Astrocyte of the hippocampus (primary cell): ENCODE measurements at regions not wholly inside any gene's neighbourhood (a gene's known extent, or its start where the extent isn't known, plus 50 kb on each side); places are given as distances from the start of the nearest gene placed in this dataset.

Experiments used
- DNase-seq: peaks from one replicate; pipeline ENCODE4 v3.0.0; 2011; ENCODE audit warnings: low read depth, low spot score

DNA sequence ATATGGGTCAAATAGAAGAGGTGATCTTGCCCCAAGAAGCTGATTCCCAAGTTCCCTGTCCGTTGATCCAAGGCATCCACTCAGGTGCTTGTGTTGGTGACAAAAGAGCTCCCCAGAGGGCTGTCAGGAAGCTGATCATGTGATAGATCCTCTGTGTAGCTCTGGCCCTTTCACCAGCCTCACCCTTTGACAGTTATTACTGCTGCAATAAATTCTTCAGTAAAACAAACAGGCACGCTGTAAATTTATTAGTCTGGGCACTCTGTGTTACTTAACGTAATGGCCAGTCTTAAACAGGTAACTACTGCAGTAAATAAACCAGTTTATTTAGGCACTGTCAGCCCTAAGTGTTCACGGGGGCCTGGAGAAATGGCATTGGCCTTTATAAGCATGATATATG, 473.9 kb downstream of the BCL11B start:
- no peak for DNase-seq

DNA sequence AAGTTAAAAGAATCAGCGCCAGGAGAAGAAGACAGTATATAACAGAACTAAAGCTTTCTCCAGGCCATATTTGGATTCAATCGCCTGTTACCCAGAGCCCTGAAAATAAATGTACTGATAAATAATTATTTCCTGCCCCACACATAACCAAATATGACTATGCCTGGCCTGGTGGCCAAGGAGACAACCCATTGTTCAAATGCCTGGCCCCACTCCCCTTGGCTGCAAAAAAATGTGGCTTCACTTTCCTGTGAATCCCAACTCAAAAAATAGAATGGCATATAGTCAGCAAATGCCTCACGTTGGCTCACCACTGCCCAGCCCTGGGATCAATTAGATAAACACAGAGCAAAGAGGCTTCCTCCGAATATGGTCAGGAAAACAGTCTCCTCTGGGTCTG, 472.1 kb downstream of the BCL11B start:
- no peak for DNase-seq

DNA sequence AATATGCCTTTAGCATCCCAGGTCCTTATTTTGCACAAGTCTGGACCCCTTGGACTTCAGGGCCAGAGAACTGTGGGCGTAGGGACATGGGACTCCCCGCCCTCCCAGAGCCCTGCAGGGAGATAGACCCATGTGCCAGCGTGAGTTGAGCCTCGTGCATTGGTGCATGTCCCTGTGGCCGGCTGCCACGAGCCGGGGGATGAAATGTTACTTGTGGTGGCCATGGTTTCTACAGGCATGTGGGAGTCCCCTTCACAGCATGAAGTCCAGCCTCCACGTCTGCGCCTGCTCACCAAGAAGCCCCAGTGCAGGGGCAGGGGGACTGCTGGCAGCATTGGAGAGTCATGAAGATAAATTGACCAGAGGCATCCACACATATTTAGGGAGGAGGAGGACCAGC, 470.0 kb downstream of the BCL11B start:
- no peak for DNase-seq

DNA sequence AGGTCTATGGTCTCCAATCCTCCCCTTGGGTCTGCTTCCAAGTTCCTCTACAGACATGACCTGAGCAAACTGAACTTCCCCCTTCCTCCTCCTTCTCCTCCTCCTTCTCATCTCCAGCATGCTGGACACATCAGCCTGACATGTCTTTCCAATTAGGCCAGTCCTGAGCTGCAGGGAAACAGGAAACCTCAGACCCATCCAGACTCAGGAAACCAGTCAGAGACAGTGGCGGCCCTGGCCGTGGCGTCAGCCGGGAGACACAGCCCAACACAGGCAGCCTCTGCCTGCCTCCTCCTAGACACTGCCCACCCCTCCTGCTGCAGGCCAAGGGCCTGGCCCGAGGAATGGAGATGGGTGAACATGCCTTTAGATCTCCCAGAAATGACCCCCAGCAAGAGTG, 468.8 kb downstream of the BCL11B start:
- no peak for DNase-seq

DNA sequence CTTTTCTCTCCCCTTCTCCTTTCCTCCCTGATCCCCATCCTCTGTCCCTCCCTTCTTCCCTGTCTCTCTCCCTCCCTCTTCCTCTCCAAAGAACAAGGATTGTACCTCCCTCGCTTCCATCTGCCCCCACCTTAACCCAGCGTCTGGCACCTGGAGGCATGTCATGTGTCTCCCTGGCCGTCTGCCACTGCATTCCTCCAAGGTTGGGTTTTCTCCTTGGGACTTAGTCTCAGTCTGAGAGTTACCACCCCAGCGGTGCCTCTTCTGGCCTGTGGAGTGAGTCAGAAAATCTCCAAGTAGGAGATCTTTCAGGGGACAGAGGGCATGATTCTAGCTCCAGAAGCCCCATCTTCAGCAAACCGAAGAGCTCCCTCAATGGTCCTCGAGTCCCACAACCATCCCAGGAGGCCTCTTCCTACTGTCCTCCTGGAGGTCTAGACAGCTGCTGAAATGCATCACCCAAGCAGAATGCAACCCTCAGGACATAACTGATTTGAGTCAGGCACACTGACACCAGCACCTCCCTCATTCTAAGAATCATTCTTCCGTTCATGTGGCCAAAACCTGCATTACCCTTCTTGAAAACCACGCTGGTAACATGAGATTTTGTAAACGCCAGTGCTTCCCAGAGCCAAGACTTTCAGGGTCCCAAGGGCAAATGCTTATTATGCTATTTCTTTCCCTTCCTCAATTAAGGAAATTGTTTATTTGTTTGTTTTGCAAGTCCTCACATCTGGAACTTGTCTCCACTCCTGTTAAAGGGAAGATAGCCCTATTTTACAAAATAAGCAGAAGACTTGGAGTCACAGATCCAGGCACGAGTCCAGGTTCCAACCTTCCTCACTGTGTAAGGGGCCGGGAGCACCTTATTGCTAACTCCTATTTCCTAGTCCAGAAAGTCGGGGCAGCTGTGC, 463.2 kb downstream of the BCL11B start:
- DNase-seq, result no peak

DNA sequence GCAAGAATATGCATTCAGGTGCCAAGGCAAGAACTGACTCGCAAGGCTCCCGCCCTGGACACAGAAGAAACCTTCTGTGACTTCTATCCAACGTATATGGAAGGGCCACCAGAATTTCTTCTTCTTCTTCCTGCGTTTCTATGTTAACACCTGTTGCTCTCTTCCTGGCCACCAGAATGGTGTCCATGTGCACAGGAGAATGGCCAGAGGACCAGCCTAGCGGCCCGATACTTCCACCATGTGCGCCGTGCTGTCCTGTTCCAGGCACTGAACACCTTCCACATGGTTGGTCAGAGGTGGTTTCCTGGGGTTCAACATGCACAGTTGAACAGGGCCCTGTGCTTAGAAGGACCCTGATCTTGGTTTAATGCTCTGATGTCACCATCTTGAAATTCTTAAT, 455.8 kb downstream of the BCL11B start:
- DNase-seq, result no peak

DNA sequence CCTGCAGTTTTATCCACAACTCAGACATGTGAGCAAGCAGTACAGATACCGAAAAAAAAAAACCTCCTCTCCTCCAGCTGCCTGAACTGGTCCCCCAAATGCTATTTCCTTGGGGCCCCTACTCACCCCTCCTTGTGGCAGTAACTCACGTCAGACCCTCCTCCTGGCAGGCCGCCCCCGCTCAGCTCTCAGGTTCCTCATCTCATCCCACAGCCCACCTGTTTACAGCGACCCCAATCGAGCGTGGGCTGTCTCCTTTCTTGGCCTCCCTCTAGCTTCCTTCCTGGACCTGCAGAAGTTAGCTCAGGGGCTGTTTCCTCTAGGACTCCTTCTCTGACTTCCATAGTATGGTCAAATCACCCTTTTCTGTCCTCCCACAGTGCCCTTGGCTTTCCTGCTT, 455.3 kb downstream of the BCL11B start:
- DNase-seq, result no peak

DNA sequence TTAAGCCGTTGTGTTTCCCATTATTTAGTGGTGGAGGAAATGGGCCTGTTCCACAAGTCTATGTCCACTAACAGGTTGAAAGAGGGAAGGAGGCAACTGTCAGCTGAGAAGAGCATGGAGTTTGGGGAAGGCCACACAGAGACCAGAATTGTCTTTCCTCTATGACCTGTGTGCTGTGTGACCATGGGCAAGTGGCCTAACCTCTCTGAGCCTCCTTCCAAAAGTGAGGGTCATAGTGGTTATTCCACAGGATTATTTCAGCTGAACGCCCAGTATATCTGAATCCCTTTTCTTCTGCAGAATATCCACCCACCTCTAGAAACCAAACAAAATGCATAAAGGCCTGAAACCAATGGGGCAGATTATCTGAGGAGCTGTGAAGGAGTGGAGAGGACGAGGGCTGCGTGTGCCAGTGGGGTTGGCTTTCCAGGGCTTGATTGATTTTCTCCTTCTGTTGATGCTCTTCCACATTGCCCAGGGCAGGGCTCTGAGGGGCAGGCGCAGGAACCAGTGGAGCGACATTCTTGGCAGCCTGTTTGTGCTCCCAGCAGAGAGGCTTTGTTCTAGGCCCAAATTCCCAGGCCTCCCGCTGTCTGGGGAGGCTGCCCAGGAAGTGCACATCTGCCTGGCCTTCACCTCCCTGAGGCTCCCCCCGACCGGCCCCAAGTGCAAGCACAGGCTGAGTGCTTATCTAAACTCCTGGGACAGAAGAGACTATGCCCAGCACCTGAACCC, 452.7 kb downstream of the BCL11B start:
- no peak for DNase-seq

DNA sequence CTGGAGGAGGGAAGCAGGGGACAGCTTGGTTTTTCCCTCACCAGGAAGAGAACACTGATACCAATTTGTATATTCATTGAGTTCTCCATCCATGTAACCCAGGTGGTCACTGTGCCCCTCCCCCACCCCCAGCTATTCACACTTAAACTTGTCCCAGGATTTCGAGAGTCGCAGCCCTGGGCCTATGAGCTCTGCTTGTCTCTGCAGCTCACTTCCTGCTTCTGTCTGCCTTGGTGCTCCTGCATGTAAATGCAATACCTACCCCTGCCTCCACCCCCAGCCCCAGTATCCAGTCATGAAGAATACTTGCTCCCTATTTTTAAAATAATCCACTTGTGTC, 452.2 kb downstream of the BCL11B start:
- no peak for DNase-seq

DNA sequence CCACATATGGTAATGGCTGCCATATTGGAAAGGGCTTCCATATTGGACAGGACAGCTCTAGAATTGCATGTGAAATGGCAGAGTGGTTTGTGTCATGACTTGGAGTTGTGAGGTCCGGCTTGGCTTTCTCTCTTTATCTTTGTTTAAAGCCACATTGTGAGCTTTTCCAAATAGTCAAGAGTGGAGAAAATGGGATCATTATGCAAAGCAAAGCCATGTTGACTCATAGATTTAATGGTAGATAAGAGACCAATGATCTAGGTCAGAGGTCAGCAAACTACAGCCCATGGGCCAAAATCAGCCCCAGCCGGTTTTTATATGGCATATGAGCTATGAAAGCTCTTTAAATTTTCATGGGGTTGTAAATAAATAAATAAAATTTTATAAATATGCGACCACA, 449.1 kb downstream of the BCL11B start:
- peak; percentile 29 for DNase-seq

DNA sequence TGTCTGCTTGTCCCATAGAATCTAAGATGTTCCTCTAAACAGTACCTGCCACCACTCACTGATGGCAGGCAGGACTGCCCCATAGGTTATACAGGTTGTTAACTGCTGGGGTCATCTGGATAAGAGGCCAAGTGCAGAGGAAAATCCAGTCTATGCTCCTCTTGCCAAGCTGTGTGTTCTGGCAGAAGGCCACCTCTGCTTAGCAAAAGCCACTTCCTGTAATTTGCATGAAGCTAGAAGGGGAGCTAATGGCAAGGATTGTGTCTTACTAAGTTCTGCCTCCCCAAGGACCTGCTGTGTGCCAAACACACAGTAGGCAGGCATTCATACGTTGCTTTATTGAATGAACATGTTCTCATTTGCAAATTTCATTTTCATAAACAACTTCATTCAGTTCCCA, 445.4 kb downstream of the BCL11B start:
- peak; percentile 52 for DNase-seq

DNA sequence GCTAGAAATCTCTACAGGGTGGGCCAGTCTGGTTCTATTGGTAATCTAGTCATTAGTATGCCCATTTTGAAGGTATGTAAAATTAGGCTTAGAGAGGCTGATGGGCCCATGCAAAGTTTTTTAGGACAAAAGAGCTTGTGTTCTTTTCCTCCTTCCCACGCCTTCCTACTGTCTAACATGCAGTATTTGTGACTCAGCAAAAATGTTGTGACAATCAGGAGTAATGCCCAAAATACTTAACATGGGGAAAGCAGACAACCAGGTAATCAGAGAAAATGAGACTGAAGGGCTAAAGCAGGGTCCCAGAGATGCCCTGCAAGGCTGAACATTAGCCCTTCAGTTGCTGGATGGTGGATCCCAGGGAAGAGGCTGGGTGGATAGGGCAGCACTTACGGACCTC, 437.9 kb downstream of the BCL11B start:
- peak; percentile 8 for DNase-seq

DNA sequence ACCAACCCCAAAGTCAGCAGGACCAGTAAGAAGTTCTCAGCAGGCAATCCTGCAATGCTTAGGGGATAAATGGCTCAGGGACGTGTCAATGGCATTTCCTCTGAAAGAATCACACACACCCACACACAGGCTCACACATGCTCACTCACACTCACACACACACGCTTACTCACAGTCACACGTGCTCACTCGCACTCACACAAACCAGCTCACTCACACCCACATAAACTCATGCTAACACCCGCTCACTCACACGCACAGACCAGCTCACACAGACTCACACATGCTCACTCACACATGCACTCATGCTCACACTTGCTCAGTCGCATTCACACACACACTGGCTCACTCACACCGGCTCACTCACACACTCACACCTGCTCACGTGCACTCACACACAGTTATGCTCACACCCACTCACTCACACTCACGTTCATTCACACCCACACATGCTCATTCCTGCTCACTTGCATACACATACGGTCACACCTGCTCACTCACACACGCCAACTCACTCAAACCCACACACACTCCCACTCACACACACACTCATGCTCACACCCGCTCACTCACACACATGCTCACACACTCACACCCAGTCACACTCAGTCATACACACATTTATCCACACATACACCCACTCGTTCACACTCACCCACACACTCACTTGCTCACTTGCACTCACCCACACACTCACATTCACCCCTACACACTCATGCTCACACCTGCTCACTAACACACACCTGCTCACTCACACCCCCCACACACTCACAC, 436.8 kb downstream of the BCL11B start:
- DNase-seq, result no peak

DNA sequence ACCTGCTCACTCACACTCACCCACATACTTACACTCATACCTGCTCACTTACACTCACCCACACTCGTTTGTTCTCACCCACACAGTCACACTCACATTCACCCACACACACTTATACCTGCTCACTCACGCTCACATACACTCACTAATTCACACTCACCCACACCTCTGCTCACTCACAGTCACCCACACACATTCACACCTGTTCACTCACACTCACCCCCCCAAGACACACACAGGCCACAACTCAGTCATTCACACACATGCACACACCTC, 436.2 kb downstream of the BCL11B start:
- DNase-seq, result no peak

DNA sequence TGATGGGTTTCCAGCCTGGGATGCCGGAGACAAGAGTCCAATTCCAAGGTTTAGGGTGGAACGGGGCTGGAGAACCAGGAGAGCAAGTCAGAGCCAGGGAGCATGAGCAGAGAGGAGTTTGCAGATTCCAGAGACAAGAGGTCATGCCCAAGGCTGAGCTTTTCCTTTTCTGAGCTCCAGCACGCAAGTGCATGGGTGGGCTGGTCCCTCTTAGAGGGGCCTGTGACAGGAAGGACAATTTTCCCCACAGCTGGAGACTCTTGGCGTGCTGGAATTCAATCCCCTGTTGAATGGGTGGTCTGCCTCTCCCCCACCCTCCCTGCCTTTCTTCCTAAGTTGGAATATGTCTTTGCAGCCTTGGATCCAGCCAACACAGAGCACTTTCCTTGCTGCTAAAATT, 431.9 kb downstream of the BCL11B start:
- DNase-seq, result no peak

DNA sequence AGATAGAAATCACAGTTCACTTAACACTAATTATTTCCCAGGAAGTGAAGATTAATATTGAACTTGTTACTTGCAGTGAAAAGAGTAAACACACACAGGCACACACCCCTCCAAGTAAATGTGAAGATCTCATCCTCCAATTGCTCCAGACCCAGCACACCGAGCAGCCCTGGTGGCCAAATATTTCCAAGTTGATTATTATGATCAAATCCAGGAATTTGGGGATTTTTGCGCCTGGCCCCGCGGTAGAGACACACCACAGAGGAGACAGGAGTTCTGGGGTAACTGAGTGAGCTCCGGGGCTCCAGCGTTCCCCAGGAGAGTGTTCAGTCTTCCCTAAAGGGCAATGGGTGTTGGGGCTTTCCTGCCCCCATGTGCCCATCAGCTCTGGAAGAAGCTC, 431.5 kb downstream of the BCL11B start:
- DNase-seq, result no peak

DNA sequence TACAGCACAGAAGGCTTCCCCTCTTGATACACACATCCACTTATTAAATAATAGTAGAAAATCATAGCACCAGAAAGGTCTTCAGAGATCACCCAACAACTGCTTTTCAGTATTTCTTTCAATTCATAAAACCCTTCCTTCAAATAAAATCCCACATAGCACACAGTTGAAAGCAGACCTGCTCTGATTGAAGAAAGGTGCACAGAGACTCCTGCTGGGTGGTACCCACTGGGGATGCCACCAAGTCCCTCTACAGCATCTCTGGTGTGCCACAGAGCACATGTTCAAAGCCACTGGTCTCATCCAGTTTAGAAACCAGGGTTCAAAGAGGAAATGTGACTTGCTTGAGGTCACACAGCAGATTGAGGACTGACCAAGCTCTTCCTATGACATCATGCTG, 427.5 kb downstream of the BCL11B start:
- no peak for DNase-seq

DNA sequence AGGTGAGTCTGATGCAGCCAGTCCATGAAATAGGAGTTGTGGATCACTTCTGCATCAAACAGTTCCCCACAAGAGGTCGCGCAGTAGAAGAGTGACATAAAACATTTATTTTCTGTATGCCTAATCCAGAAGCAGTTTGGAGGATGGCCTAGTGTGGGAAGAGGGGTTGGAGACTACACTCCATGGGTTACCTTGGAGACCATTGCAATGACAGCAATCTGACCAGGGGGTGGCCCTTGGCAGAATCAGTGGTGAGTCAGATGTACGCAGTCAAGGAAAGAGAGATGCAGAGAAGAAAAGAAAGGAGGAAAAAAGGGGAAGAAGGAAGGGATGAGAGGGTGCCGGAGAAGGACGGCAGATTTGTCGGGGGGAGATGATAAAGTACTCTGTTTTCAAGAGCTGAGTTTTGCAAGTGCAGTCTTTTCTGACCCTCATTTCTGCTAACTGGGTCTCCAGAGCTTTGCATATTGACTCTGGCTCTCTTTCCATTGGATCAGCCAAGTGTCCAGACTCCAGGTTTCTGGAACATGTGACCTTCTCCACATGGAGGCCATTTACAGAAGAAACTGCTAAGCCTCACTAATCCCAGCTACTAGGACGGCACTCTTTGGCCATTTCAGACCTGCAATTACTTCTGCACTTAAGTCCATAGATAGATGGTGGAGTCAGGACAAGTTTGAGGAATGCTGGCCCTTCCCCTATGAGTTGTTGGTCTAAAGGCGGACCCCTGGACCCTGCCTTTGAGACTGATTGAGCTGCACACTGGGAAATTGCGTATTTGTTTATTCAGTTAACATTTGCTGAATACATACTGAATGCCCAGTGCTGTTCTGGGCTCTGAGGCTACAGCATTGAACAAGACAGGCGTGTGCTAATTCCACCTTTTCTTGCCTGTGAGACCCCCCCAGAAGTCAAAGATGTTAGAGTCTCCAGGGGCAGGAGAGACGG, 424.2 kb downstream of the BCL11B start:
- DNase-seq, result peak; percentile 58

DNA sequence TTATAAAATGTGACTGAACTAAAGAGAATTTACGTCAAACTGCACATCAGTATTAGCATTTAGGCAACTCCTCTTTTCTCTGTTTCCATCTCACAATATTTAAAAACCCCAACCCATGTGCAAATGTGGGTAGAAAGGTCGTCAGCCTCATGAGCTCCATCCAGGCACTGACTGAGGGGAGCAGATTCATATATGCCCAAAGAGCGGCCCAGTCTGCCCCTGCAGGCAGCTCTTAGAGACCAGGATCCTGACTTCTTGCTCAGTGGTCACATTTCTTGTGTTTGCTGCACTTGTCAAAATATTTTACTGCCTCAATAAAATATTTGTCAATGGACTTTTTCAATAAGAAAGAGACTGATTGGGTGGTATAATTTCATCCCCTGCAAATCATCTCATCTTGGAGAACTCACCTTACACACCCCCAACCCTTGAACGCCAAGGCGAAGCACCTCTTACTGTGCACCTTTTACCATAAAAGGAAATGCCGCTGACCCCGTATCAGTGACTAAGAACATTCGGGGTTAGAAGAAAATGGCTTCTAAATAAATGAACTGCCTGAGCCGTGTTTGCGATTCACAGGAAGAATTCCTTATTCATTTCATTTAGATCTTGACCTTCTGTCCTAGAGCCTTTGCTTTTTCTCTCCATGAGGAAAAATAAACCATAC, 418.8 kb downstream of the BCL11B start:
- no peak for DNase-seq

DNA sequence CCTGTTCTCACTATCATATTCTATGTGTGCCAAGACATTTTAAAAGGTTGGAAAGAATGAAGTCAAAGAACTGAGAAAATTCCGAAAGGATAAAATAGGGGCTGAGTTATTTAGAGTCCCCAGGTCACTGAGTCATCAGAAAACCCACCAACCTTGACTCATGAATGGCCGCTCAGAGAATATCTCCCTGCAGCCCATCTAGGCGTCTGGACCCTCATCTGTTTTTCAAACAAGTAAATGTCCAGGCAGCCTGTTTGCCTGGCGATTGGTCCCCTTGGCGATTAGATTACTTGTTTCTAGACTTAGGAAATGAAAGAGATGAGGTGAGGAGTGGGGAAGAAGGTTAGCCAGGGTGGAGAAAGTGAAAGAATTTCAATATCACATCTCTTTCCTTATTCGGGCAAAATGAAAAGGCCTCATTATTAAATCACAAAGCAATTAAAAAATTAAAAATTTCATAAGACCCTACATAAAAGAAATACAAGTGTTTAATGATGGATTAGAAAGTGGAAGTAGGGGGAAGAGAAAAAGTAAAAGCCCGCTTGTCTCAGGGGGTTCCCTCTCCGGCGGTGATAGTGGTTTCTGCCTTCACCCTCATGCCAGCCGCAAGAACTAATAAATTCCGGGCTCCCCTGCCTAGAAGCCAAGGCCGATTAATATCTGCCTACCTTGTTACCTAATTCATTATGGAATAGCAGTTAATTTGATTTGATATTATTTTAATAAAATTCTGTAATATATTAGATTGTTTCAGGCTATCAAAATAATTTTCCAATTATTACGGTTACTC, 415.9 kb downstream of the BCL11B start:
- DNase-seq, result no peak
